IMR-90 (cell line): ENCODE measurements at regions not wholly inside any gene's neighbourhood (a gene's known extent, or its start where the extent isn't known, plus 50 kb on each side); places are given as distances from the start of the nearest gene placed in this dataset.

ENCODE experiments used
- CEBPB ChIP-seq: IDR thresholded peaks from 2 replicates; pipeline ENCODE4 v1.6.1; 2012; ENCODE audit warnings: low read depth, low read length, improper control_type of control experiment
- CHD1 ChIP-seq: IDR thresholded peaks from 2 replicates; pipeline ENCODE4 v1.6.1; 2012; ENCODE audit warnings: low read depth, low read length, improper control_type of control experiment
- CTCF ChIP-seq: conservative IDR thresholded peaks from 2 replicates; pipeline ENCODE4 v1.5.1; 2012; ENCODE audit warnings: mild to moderate bottlenecking, low read depth, low read length, improper control_type of control experiment
- ELK1 ChIP-seq: fragments of 150-350 bp; IDR thresholded peaks from 2 replicates; pipeline ENCODE4 v1.6.1; 2016; ENCODE audit warnings: low read depth, mild to moderate bottlenecking, low read length, moderate library complexity, borderline replicate concordance
- FOS ChIP-seq: fragments of 150-350 bp; IDR thresholded peaks from 2 replicates; pipeline ENCODE4 v1.6.1; 2016; ENCODE audit warnings: low read depth, low read length
- POLR2A ChIP-seq: IDR thresholded peaks from 2 replicates; pipeline ENCODE4 v1.6.1; 2012; ENCODE audit warnings: mild to moderate bottlenecking, low read depth, low read length
- RCOR1 ChIP-seq: IDR thresholded peaks from 2 replicates; pipeline ENCODE4 v1.6.1; 2012; ENCODE audit warnings: mild to moderate bottlenecking, low read length, improper control_type of control experiment; ENCODE audit not compliant: insufficient replicate concordance
- RFX5 ChIP-seq: IDR thresholded peaks from 2 replicates; pipeline ENCODE4 v1.8.0; 2012; ENCODE audit warnings: low read depth, mild to moderate bottlenecking, low read length, moderate library complexity
- SMC3 ChIP-seq: fragments of 150-350 bp; IDR thresholded peaks from 2 replicates; pipeline ENCODE4 v1.6.1; 2016; ENCODE audit warnings: low read depth, mild to moderate bottlenecking, antibody characterized with exemption, low read length, moderate library complexity
- USF2 ChIP-seq: fragments of 150-350 bp; IDR thresholded peaks from 2 replicates; pipeline ENCODE4 v1.6.1; 2017; ENCODE audit warnings: mild to moderate bottlenecking, antibody characterized with exemption, low read length, low read depth

GRCh38 chr1:95407131-95407885 lies 173.3 kb downstream of the RWDD3 start:
- TF ChIP-seq POLR2A (no peak), RFX5 (no peak), CTCF (no peak), SMC3 (no peak), CEBPB (no peak), USF2 (no peak), CHD1 (no peak), ELK1 (no peak), RCOR1 (no peak), FOS (no peak)
